ENCODE measurements at regions not wholly inside any gene's neighbourhood (a gene's known extent, or its start where the extent isn't known, plus 50 kb on each side); places are given as distances from the start of the nearest gene placed in this dataset.

DNA sequence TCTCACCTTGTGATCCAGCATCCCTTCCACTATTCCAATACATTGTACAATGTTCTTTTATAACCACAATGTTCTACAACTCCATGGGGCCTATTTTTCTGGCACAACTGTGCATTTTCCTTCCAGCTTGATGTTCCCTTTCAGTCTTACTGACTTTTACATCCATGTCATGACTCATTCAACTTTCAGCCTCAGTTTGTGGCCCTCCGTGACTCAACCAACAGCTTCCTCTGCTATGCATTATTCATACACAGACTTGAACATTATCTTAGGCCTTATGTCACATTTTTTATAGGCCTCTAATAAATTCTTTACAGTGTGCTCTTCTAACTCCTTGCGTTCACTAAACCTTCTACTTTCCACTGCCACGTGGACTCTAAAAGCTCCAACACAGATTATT is 119.4 kb upstream of the PRMT6 start:
- H3K4me3 ChIP-seq (ENCODE audit: low read depth, low read length), result no peak overlapping the region
- peak; percentile 95 for DNase-seq (ENCODE audit: low read depth, low spot score)
- in situ Hi-C loops (cut with HindIII; ENCODE audit: low sequenced_read_pairs), result no loop called here
- TF ChIP-seq CTCF (IDR thresholded peaks at IDR 0.05; ENCODE audit: low read depth, low read length), result no peak

DNA sequence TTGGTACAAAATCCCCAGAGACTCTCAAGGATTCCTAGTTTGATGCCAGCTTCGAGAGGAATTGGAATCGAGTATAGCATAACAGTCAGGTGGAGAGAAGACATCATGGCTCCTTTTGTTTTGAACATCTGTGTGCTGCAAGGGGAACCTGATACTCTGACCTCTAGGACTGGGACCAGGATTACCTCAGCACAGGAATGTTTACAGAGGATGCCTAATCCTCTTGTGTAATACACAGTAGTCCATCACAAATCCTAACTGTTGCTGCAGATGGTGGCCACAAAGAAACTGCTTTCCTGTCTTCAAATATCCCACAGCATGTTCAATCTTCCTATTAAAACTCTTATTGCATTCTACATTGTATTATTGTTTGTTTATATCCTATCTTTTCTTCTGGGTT is 111.8 kb upstream of the PRMT6 start:
- no peak for TF ChIP-seq CTCF (IDR thresholded peaks at IDR 0.05; ENCODE audit: low read depth, low read length)
- in situ Hi-C loops (cut with HindIII; ENCODE audit: low sequenced_read_pairs), result no loop called here

GRCh38 chr1:106952776-106953175 is 103.7 kb upstream of the PRMT6 start:
- no peak overlapping the region for H3K4me3 ChIP-seq (ENCODE audit: low read depth, low read length)
- DNase-seq (ENCODE audit: low read depth, low spot score), result no peak
- in situ Hi-C loops (cut with HindIII; ENCODE audit: low sequenced_read_pairs), result no loop called here
- TF ChIP-seq CTCF (IDR thresholded peaks at IDR 0.05; ENCODE audit: low read depth, low read length), result no peak

More for the DNA sequence above, 111.8 kb upstream of the PRMT6 start:
- H3K4me3 ChIP-seq (ENCODE audit: low read depth, low read length), result no peak overlapping the region
- DNase-seq (ENCODE audit: low read depth, low spot score), result no peak

DNA sequence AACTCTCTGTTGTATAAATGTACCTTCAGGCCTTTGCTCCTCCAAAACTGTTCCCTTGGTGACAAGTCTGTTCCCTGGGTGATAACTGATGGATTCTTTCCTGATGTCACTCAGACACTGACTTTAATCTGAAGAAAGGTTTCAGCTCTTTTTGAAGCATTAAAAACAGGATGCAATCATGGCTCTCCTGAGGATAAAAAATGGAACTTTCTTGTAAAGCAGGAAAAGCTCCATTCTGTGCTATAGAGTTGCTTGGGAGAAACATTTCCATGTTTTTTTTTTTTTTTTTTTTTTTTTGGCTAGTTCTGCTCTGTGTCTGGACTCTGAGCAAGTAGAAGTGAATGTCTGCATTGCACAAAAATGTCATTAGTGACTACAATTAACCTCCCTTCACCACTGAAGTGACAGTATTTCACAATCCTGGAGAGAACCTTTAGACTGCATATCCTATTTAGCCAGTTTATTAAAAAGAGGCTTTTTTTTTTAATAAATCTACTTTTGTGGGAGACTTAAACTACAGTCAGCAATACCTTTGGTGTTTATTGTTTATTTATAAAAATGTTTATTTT is 101.7 kb upstream of the PRMT6 start:
- no peak overlapping the region for H3K4me3 ChIP-seq (ENCODE audit: low read depth, low read length)
- no peak for DNase-seq (ENCODE audit: low read depth, low spot score)
- in situ Hi-C loops (cut with HindIII; ENCODE audit: low sequenced_read_pairs), result no loop called here
- no peak for TF ChIP-seq CTCF (IDR thresholded peaks at IDR 0.05; ENCODE audit: low read depth, low read length)

DNA sequence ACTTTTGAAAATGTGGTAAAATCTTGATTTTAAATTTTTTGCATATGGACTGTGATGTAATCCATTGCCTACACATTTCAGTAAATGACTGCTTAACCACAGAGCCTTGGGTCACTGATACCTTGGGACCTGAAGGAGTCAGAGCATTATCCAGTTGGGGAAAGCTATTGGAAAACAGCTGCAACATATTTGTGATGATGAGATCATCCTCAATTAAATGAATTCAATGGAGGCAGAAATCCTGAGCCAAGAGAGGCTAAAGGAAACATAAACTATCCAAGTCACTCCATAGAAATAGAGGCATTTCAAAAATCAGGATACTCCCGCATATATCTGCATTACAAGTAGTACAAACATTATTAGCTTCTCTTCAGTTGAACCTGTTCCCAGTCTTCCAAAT is 99.8 kb upstream of the PRMT6 start:
- no peak overlapping the region for H3K4me3 ChIP-seq (ENCODE audit: low read depth, low read length)
- in situ Hi-C loops (cut with HindIII; ENCODE audit: low sequenced_read_pairs), result no loop called here
- TF ChIP-seq CTCF (IDR thresholded peaks at IDR 0.05; ENCODE audit: low read depth, low read length), result no peak
- DNase-seq (ENCODE audit: low read depth, low spot score), result peak; percentile 5

DNA sequence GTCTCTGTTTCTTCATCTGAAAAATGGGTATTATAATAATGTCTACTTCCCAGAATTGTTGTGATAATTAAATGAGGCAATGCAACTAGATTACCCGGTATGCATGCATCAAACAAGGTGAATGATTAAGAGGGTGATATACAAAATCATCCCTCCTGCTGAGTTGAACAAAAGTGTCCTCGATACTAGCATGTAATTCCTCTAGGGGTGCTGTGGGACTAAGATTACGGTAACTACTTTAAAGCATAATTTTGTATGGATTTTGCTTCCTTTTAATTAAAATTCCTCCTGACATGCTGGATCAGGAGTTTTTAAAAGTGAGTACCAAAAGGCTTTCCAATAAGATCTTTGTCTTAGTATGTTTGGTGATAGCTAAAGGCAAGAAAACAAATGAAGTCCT is 98.7 kb upstream of the PRMT6 start:
- no peak for DNase-seq (ENCODE audit: low read depth, low spot score)
- peak; percentile 16 for TF ChIP-seq CTCF (IDR thresholded peaks at IDR 0.05; ENCODE audit: low read depth, low read length)
- in situ Hi-C loops (cut with HindIII; ENCODE audit: low sequenced_read_pairs), result no loop called here
- no peak overlapping the region for H3K4me3 ChIP-seq (ENCODE audit: low read depth, low read length)

DNA sequence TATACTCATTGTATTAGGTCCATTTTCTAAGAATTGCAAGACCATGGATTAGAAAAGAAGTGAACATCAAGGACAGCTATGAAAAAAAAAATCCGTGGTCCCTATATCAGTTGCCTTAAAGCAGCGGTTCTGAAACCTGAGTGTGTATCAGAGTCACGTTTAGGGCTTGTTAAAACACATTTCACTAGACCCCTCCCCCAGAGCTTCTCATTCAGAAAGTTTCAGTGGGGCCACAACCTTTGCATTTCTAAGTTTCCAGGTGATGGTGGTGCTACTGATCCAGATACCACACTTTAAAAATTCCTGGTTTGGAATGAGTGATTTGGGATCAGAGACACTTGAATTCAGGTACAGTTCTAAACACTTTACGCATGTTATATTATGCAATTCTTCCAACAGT is 96.1 kb upstream of the PRMT6 start:
- in situ Hi-C loops (cut with HindIII; ENCODE audit: low sequenced_read_pairs), result no loop called here

More for the DNA sequence above, 96.1 kb upstream of the PRMT6 start:
- no peak overlapping the region for H3K4me3 ChIP-seq (ENCODE audit: low read depth, low read length)
- no peak for DNase-seq (ENCODE audit: low read depth, low spot score)
- no peak for TF ChIP-seq CTCF (IDR thresholded peaks at IDR 0.05; ENCODE audit: low read depth, low read length)

All from astrocyte of the spinal cord (primary cell).